PFSK-1 (cell line): ENCODE measurements at regions not wholly inside any gene's neighbourhood (a gene's known extent, or its start where the extent isn't known, plus 50 kb on each side); places are given as distances from the start of the nearest gene placed in this dataset.

Experiments
- POLR2AphosphoS5 ChIP-seq: IDR thresholded peaks from 2 replicates; pipeline ENCODE4 v1.6.1; 2012; ENCODE audit warnings: low read depth, mild to moderate bottlenecking, control low read depth, low read length, moderate library complexity
- TAF1 ChIP-seq: IDR thresholded peaks from 2 replicates; pipeline ENCODE4 v1.6.1; 2012; ENCODE audit warnings: low read length, control low read depth, borderline replicate concordance; ENCODE audit not compliant: insufficient read depth
- TF ChIP-seq, protein P1 (sequence below), 2 experiments: IDR thresholded peaks; 2 replicates each; pipeline versions ENCODE4 v1.6.1 to v1.8.0; 2011 to 2012; ENCODE audit warnings: low read depth in 2 of 2, low read length in 2 of 2, control low read depth in 1 of 2, inconsistent platforms in 1 of 2, mild to moderate bottlenecking in 1 of 2, moderate library complexity in 1 of 2; ENCODE audit not compliant: insufficient read depth in 1 of 2

DNA sequence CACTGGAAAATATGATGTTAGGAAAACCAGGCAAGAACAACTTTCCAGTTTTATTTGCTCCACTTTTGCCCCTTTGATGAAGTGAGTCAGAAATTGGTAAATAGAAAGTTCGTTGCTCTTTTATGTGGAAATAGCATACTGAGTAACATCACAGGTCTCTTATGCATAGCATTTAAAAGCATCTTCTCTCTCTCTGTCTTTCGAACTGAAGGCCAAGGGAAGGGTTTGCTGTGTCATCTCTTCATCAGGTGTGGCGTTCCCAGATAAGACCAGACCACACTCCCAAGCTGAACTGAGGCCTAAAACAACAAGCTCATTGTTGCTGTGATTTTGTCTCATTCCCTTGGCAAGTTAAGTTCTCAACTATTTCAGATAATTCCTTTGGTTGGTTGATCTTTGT, 131.8 kb upstream of the GRB10 start:
- no peak for TF ChIP-seq POLR2AphosphoS5
- TF ChIP-seq TAF1 = no peak
- TF ChIP-seq, protein P1, sequence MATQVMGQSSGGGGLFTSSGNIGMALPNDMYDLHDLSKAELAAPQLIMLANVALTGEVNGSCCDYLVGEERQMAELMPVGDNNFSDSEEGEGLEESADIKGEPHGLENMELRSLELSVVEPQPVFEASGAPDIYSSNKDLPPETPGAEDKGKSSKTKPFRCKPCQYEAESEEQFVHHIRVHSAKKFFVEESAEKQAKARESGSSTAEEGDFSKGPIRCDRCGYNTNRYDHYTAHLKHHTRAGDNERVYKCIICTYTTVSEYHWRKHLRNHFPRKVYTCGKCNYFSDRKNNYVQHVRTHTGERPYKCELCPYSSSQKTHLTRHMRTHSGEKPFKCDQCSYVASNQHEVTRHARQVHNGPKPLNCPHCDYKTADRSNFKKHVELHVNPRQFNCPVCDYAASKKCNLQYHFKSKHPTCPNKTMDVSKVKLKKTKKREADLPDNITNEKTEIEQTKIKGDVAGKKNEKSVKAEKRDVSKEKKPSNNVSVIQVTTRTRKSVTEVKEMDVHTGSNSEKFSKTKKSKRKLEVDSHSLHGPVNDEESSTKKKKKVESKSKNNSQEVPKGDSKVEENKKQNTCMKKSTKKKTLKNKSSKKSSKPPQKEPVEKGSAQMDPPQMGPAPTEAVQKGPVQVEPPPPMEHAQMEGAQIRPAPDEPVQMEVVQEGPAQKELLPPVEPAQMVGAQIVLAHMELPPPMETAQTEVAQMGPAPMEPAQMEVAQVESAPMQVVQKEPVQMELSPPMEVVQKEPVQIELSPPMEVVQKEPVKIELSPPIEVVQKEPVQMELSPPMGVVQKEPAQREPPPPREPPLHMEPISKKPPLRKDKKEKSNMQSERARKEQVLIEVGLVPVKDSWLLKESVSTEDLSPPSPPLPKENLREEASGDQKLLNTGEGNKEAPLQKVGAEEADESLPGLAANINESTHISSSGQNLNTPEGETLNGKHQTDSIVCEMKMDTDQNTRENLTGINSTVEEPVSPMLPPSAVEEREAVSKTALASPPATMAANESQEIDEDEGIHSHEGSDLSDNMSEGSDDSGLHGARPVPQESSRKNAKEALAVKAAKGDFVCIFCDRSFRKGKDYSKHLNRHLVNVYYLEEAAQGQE (IDR thresholded peaks at IDR 0.05; ENCODE audit: insufficient read depth in 1 of 2, low read depth in 2 of 2, low read length in 2 of 2) = no peak
